GM12873 (cell line): ENCODE measurements at regions not wholly inside any gene's neighbourhood (a gene's known extent, or its start where the extent isn't known, plus 50 kb on each side); places are given as distances from the start of the nearest gene placed in this dataset.

ENCODE experiments used
- TF ChIP-seq, protein P1 (sequence below): IDR thresholded peaks from 2 replicates; pipeline ENCODE4 v1.5.1; 2012; ENCODE audit warnings: low read depth, mild to moderate bottlenecking, moderate library complexity, low read length, control low read depth; ENCODE audit not compliant: insufficient read depth; ENCODE audit errors: missing control alignments

- TF ChIP-seq, protein P1, sequence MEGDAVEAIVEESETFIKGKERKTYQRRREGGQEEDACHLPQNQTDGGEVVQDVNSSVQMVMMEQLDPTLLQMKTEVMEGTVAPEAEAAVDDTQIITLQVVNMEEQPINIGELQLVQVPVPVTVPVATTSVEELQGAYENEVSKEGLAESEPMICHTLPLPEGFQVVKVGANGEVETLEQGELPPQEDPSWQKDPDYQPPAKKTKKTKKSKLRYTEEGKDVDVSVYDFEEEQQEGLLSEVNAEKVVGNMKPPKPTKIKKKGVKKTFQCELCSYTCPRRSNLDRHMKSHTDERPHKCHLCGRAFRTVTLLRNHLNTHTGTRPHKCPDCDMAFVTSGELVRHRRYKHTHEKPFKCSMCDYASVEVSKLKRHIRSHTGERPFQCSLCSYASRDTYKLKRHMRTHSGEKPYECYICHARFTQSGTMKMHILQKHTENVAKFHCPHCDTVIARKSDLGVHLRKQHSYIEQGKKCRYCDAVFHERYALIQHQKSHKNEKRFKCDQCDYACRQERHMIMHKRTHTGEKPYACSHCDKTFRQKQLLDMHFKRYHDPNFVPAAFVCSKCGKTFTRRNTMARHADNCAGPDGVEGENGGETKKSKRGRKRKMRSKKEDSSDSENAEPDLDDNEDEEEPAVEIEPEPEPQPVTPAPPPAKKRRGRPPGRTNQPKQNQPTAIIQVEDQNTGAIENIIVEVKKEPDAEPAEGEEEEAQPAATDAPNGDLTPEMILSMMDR: no peak
Measured at GRCh38 chr1:29648026-29648425, 411.7 kb downstream of the PTPRU start.

DNA sequence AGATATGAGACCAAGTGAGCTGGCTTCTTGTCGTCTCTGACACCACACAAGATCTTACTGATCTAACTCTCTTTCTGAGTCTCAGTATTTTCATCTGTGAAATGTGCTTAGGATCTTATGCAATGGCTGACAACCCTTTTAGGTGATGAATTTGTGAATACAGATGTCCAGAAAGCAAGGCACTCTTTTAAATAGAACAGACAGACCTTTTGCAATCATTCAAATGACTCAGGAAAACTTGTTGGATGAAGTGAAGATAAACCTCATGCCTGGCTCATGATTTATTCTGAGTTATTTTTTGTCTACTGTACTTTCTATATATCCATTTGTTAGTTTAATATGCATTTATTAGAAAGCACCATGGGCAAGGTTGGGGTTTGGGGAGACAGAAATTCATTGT is 411.3 kb downstream of the PTPRU start:
- TF ChIP-seq, protein P1: no peak

DNA sequence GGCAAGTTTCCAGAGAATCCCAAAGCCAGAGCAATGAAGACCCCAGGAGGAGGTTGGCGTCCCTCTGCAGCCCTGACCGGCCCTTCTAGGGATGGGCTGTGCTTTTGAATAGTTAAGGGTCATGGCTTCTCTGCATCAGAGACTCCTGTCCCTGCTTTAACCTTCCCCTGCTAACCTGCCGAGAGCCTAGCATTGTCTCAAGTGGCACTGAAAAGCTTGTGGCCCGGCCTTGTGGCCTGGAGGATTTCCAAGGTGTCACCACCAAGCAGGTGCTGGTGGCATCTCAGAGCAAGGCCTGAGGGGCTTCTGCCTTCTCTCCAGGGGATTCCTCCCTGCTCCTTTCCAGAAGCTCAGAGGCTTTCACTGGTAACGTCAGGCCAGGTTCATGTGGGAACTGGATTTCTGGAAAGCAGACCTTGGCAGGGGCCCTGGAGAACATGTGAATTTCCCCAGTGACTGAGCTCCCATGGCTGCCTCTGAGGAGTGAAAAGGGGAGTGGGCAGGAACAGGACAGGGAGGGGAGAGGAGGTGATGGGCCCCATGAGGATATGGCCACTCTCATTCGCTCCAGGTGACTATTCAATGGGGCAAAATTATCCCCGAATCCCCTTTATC is 409.9 kb downstream of the PTPRU start:
- TF ChIP-seq, protein P1: no peak

DNA sequence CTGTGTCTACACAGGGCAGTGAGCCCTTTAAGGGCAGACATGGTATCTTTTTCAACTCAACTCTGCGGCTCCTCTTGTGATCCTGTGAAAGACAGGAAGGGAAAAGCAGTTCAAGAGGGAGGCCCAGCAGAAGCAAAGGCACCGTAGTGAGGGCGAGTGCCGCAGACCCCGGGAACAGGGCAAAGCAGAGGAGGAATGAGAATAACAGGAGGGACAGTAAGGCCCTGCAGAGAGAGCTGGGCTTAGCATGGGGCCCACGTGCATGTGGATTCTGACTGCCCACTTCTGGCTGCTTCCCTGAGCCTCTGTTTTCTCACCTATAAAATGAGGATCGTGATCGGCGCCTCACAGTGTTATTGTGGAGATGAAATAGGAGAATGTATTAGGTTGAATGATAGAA is 409.3 kb downstream of the PTPRU start:
- TF ChIP-seq, protein P1: no peak

DNA sequence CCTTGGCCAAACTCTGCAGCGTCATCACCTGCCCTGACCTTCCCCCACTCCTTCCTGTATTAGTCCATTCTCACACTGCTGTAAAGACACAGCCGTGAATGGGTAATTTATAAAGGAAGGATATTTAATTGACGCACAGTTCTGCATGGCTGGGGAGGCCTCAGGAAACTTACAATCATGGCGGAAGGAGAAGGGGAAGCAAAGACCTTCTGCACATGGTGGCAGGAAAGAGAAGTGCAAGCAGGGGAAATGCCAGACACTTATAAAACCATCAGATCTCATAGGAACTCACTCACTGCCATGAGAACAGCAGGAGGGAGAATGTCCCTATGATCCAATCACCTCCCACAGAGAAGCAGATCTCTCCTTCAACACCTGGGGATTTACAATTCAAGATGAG is 408.5 kb downstream of the PTPRU start:
- TF ChIP-seq, protein P1: peak; percentile 21

DNA sequence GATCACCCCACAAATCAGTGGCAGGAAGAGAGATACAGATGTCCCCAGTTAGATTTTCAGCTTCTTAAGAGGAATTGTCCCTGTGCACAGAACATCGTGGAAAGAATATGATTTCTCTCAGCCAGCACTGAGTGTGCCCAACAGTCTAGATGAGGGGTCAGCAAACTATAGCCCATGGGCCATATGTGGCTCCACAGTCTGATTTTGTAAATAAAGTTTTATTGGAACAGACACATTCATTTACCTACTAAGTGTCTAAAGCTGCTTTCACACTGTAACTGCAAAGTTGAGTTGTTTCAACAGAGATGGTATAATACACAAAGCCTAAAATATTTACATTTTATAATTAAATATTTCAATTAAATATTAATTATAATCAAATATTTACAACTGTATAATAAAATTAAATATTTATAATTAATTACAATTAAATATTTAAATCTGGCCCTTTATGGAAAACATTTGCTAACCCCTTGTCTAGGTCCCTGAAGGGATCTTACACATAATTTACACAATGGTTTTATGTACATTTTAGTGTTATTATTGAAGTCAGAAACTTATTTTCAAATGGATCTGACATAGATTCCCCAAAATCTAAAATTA is 407.6 kb downstream of the PTPRU start:
- TF ChIP-seq, protein P1: no peak

DNA sequence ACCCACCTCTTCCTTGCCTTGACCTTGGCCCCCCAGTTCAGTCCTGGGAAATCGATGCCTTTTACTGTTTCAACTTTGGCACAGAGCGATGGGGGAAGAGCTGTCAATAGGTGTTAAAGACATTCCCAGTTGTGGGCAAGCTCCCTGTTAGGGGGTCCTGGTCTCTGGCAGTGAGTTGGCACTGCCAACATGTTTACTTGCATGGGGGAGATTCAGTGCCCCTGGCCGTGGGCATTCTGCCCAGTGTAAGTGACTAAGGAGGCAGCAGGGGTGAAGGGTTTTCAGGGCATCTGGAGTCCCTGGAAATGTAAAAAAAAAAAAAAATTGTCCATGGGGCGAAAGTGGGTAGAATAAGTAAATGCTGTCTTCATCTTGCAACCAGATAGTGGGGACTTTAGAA is 407.0 kb downstream of the PTPRU start:
- TF ChIP-seq, protein P1: no peak
